ENCODE measurements at regions not wholly inside any gene's neighbourhood (a gene's known extent, or its start where the extent isn't known, plus 50 kb on each side); places are given as distances from the start of the nearest gene placed in this dataset.

DNA sequence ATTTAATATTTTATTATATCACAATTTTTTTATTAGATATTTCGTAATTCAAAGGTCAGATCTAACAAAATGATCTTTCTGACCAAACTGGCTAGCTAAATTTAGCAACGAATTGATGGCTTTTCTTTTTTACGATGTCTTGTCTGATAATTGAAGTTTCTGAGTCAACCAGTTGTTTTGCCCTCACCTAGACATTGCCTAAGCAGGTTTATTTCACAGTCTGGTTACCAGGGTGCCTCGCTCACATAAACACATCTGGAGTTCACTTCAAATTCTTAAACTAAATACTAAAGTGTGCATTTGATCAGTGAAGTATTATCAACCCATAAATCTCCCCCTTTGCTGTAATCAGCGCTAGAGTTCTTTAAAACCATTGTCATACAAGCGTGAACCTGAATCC is 448.3 kb downstream of the TLE4 start:
- TF ChIP-seq CTCF (IDR thresholded peaks at IDR 0.05; ENCODE audit: control extremely low read depth in 1 of 3, insufficient read depth in 1 of 3, low read depth in 1 of 3, low read length in 3 of 3) = no peak
- TF ChIP-seq GTF2F1 (IDR thresholded peaks at IDR 0.05; ENCODE audit: borderline replicate concordance, low read depth, low read length) = no peak
- TF ChIP-seq EZH2 (IDR thresholded peaks at IDR 0.05; ENCODE audit: low read depth, low read length, severe bottlenecking) = no peak
- TF ChIP-seq TAF1 (IDR thresholded peaks at IDR 0.05; ENCODE audit: low read depth, low read length) = no peak
- TF ChIP-seq HDAC2 (IDR thresholded peaks at IDR 0.05; ENCODE audit: borderline replicate concordance in 1 of 2, low read depth in 2 of 2, low read length in 2 of 2) = no peak
- no peak for TF ChIP-seq RBBP5 (IDR thresholded peaks at IDR 0.05; ENCODE audit: borderline replicate concordance, low read depth, low read length)
- TF ChIP-seq RXRA (IDR thresholded peaks at IDR 0.05; ENCODE audit: insufficient read depth, low read depth, low read length) = no peak
- TF ChIP-seq SP2 (IDR thresholded peaks at IDR 0.05; ENCODE audit: low read length) = no peak
- TF ChIP-seq MAX (IDR thresholded peaks at IDR 0.05) = no peak
- no peak for TF ChIP-seq RAD21 (IDR thresholded peaks at IDR 0.05 in 1 of 2, conservative IDR thresholded peaks at IDR 0.05 in 1 of 2; ENCODE audit: low read depth in 2 of 2, low read length in 2 of 2)
- TF ChIP-seq, protein P1, sequence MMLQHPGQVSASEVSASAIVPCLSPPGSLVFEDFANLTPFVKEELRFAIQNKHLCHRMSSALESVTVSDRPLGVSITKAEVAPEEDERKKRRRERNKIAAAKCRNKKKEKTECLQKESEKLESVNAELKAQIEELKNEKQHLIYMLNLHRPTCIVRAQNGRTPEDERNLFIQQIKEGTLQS (IDR thresholded peaks at IDR 0.05; ENCODE audit: insufficient read depth, low read depth, low read length) = no peak
